Activated CD8-positive, alpha-beta memory T cell treated with anti-CD3 and anti-CD28 coated beads, Interleukin-2, amount 10 ng/mL, durations not matched to agents 7 days and 5 days (primary cell): ENCODE measurements at regions not wholly inside any gene's neighbourhood (a gene's known extent, or its start where the extent isn't known, plus 50 kb on each side); places are given as distances from the start of the nearest gene placed in this dataset.
"Not testable (repeated sequence)": the region's sequence is repeated elsewhere in the genome, so short reads cannot be mapped to it uniquely, and the experiment has no call there.

Source experiments
- ATAC-seq: fragments of 150-1000 bp; cut with Tn5 transposase; one replicate; pipeline ENCODE4 v1.10.0; 2021; ENCODE audit warnings: moderate library complexity
- CTCF ChIA-PET: fragments of 350-600 bp; sonication (Branson Sonifier 250); formaldehyde crosslinking; loops from one replicate; lab custom pipeline; 2021; ENCODE audit warnings: antibody characterized with exemption; lab: Charles Lee
- DNase-seq: peaks from one replicate; pipeline ENCODE4 v3.0.0-alpha.2; 2020
- H3K27ac Mint-ChIP-seq: one replicate; pipeline ENCODE4 v1.8.0; 2021; ENCODE audit warnings: mild to moderate bottlenecking, mixed read lengths
- H3K27me3 Mint-ChIP-seq: one replicate; pipeline ENCODE4 v1.8.0; 2021; ENCODE audit warnings: mixed read lengths
- H3K36me3 Mint-ChIP-seq: one replicate; pipeline ENCODE4 v1.8.0; 2021; ENCODE audit warnings: mild to moderate bottlenecking, mixed read lengths
- H3K4me1 Mint-ChIP-seq: one replicate; pipeline ENCODE4 v1.8.0; 2021; ENCODE audit warnings: mixed read lengths
- H3K4me3 Mint-ChIP-seq: one replicate; pipeline ENCODE4 v1.8.0; 2021; ENCODE audit warnings: mild to moderate bottlenecking, moderate library complexity, mixed read lengths
- H3K9me3 Mint-ChIP-seq: one replicate; pipeline ENCODE4 v1.8.0; 2022; ENCODE audit warnings: low read depth, mixed read lengths

- H3K27ac Mint-ChIP-seq, H3K27me3 Mint-ChIP-seq, CTCF ChIA-PET, H3K4me3 Mint-ChIP-seq, H3K36me3 Mint-ChIP-seq, H3K4me1 Mint-ChIP-seq, DNase-seq, ATAC-seq: not testable (repeated sequence)
- peaks cover 13% of the 10 kb centered on the region for H3K9me3 Mint-ChIP-seq
These were observed 579.2 kb downstream of the GBE1 start for GRCh38 chr3:81182086-81182875.

DNA sequence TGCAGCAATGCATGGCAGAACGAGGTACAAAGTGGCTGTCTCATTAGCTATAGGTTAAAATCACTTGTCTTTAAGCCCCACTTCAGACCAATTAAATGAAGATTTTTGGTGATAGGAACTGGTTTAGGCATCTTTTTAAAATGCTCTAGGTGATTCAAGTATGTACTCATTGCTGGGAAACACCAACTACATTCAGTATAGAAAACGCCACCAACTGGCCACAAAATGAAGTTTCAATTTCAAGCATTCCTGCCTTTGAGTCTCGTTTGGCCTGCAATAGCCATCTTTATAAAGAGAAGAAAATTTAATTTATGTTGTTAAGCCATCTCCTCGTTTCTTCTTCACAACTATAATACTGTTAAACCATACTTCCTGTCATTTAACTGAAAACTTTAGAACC is 587.9 kb downstream of the GBE1 start:
- no peak overlapping the region for H3K4me3 Mint-ChIP-seq
- CTCF ChIA-PET, result no interaction called here
- peaks cover 7% of the 10 kb centered on the region for H3K9me3 Mint-ChIP-seq
- no peaks in the 10 kb centered on the region for H3K27me3 Mint-ChIP-seq
- no peaks in the 10 kb centered on the region for H3K36me3 Mint-ChIP-seq
- no peak overlapping the region for H3K27ac Mint-ChIP-seq
- DNase-seq (no peak), ATAC-seq (no peak)
- no peaks in the 10 kb centered on the region for H3K4me1 Mint-ChIP-seq

- CTCF ChIA-PET, result no interaction called here
- no peaks in the 10 kb centered on the region for H3K36me3 Mint-ChIP-seq
- peaks cover 15% of the 10 kb centered on the region for H3K9me3 Mint-ChIP-seq
- H3K27ac Mint-ChIP-seq, result no peak overlapping the region
- H3K4me1 Mint-ChIP-seq, result no peaks in the 10 kb centered on the region
- no peak for DNase-seq
- no peak overlapping the region for H3K4me3 Mint-ChIP-seq
- ATAC-seq, result no peak
- no peaks in the 10 kb centered on the region for H3K27me3 Mint-ChIP-seq
These were observed 591.1 kb downstream of the GBE1 start for GRCh38 chr3:81170298-81170697.

DNA sequence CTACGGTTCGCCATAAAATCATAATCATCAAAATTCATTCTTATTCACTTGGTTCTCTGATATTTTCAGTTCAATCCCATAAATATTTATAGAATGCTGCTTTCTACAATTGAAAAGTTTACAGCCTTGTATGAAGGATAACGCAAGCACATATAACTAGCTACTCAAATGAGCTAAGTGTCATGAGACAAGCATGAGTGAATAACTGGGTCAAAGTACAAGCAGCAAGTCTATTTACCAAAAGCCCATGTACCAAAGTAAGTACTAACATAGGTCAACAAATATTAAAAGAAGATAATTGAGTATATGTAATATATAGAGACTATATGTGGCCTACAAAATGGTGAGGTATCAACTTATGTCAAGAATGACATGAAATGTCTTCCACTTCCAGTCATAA is 596.6 kb downstream of the GBE1 start:
- Mint-ChIP-seq H3K9me3 (peaks cover 16% of the 10 kb centered on the region), H3K27me3 (no peaks in the 10 kb centered on the region), H3K36me3 (no peaks in the 10 kb centered on the region), H3K4me1 (no peaks in the 10 kb centered on the region), H3K27ac (no peak overlapping the region), H3K4me3 (no peak overlapping the region)
- CTCF ChIA-PET, result no interaction called here
- no peak for DNase-seq
- ATAC-seq, result no peak

GRCh38 chr3:81161851-81162250 is 599.6 kb downstream of the GBE1 start:
- CTCF ChIA-PET, result no interaction called here

DNA sequence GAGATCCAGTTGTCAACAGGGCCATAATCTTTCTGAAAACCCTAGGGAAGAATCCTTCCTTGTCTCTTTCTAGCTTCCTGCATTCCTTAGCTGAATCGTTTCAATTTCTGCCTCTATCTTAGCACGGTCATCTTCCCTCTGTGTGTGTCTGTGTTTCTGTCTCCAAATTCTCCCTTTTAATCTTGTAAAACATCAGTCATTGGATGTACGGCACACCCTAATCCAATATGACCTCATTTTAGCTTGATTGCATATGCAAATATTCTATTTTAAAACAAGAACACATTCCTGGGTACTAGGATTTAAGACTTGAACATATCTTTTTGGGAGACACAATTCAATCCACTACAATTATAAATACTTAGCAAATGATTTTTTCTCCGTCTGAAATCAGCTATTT is 600.3 kb downstream of the GBE1 start:
- H3K4me3 Mint-ChIP-seq, result no peak overlapping the region
- DNase-seq (no peak), ATAC-seq (no peak)
- H3K4me1 Mint-ChIP-seq, result no peaks in the 10 kb centered on the region
- H3K36me3 Mint-ChIP-seq, result no peaks in the 10 kb centered on the region
- CTCF ChIA-PET, result no interaction called here
- peaks cover 5% of the 10 kb centered on the region for H3K9me3 Mint-ChIP-seq
- H3K27ac Mint-ChIP-seq, result no peak overlapping the region
- no peaks in the 10 kb centered on the region for H3K27me3 Mint-ChIP-seq

More at GRCh38 chr3:81161851-81162250, 599.6 kb downstream of the GBE1 start:
- Mint-ChIP-seq H3K36me3 (no peaks in the 10 kb centered on the region), H3K27me3 (no peaks in the 10 kb centered on the region), H3K4me3 (no peak overlapping the region), H3K4me1 (no peaks in the 10 kb centered on the region), H3K27ac (no peak overlapping the region), H3K9me3 (peaks cover 5% of the 10 kb centered on the region)
- DNase-seq, result no peak
- ATAC-seq, result no peak

- DNase-seq, result no peak
- Mint-ChIP-seq H3K27ac (no peak overlapping the region), H3K36me3 (no peaks in the 10 kb centered on the region), H3K9me3 (peaks cover 8% of the 10 kb centered on the region), H3K27me3 (no peaks in the 10 kb centered on the region), H3K4me3 (no peak overlapping the region), H3K4me1 (no peaks in the 10 kb centered on the region)
- CTCF ChIA-PET, result no interaction called here
- ATAC-seq, result no peak
These were observed 606.8 kb downstream of the GBE1 start for GRCh38 chr3:81154611-81155143.

DNA sequence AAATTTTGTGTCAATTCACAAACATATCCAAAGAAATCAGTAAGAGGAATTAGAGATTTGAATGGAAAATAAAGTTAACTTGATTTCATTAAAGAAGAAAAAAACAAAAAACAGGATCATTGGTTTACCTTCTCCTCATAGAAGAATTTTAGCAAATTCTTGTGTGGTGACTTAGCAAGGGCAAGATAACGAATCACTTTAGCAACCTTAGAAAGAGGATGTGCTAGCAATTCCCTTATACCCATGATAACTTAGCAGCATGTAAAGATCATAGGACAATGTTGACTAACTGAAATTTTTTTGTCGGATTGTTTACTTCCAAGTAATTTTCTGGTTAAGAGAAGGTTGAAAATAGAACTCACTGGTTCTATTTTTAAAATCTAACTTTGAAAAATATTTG is 609.3 kb downstream of the GBE1 start:
- ATAC-seq, result no peak
- Mint-ChIP-seq H3K36me3 (no peaks in the 10 kb centered on the region), H3K4me3 (no peak overlapping the region), H3K27ac (no peak overlapping the region), H3K9me3 (peaks cover 8% of the 10 kb centered on the region), H3K27me3 (no peaks in the 10 kb centered on the region), H3K4me1 (no peaks in the 10 kb centered on the region)
- CTCF ChIA-PET, result no interaction called here
- no peak for DNase-seq

DNA sequence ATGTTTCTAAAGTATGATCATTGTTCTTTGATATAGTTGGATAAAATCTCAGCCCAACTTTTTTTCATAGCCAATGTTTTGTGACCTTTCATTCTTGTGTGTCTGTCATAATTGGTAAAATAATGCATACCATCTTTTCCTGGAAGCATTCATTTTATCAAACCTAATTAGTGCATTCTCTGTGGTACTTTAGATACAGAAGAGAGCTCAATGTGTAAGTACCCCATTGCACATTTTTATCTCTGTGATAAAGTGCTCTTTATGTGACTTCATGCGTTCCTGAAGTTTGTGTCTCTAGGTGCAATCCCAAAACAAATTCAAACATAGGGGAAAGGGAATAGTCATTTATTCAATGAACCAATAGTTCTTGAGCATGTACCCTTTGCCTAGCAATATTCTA is 628.5 kb downstream of the GBE1 start:
- Mint-ChIP-seq H3K36me3 (no peaks in the 10 kb centered on the region), H3K4me3 (no peak overlapping the region), H3K9me3 (peaks cover 5% of the 10 kb centered on the region), H3K27me3 (no peaks in the 10 kb centered on the region), H3K27ac (no peak overlapping the region), H3K4me1 (no peaks in the 10 kb centered on the region)
- ATAC-seq (no peak), DNase-seq (no peak)
- CTCF ChIA-PET, result no interaction called here

GRCh38 chr3:81105789-81106488 is 655.5 kb downstream of the GBE1 start:
- ATAC-seq (no peak), DNase-seq (no peak)
- Mint-ChIP-seq H3K27ac (no peak overlapping the region), H3K4me1 (no peaks in the 10 kb centered on the region), H3K9me3 (peaks cover 8% of the 10 kb centered on the region), H3K27me3 (no peaks in the 10 kb centered on the region), H3K36me3 (no peaks in the 10 kb centered on the region), H3K4me3 (no peak overlapping the region)
- CTCF ChIA-PET, result no interaction called here

- ATAC-seq, result no peak
- no peak overlapping the region for H3K4me3 Mint-ChIP-seq
- CTCF ChIA-PET, result no interaction called here
- H3K9me3 Mint-ChIP-seq, result peaks cover 4% of the 10 kb centered on the region
- DNase-seq, result no peak
- no peak overlapping the region for H3K27ac Mint-ChIP-seq
- H3K27me3 Mint-ChIP-seq, result no peaks in the 10 kb centered on the region
- H3K4me1 Mint-ChIP-seq, result no peaks in the 10 kb centered on the region
- no peaks in the 10 kb centered on the region for H3K36me3 Mint-ChIP-seq
These were observed 656.2 kb downstream of the GBE1 start for GRCh38 chr3:81105206-81105605.

DNA sequence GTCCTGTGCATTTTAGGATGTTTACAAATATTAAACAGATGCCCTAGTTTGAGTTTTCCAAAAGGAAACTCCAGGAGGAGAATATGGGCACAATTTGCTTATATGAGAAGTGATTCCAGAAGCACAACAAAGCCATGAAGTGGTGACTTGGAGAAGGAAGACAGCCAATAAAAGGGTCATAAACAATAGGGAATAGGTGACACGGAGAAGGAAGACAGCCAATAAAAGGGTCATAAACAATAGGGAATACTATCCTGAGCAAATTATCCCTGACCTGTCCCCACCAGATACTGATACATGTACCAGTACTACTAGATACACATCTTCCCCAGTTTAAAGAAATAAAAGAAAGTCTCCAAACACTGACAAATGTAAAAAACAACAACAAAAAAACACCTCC is 663.6 kb downstream of the GBE1 start:
- no peak overlapping the region for H3K4me3 Mint-ChIP-seq
- no peak for DNase-seq
- no peaks in the 10 kb centered on the region for H3K36me3 Mint-ChIP-seq

GRCh38 chr3:81095956-81096355 is 665.5 kb downstream of the GBE1 start:
- Mint-ChIP-seq H3K4me3 (no peak overlapping the region), H3K4me1 (no peaks in the 10 kb centered on the region), H3K27me3 (no peaks in the 10 kb centered on the region), H3K36me3 (no peaks in the 10 kb centered on the region), H3K27ac (no peak overlapping the region), H3K9me3 (peaks cover 12% of the 10 kb centered on the region)
- CTCF ChIA-PET, result no interaction called here
- ATAC-seq, result no peak
- no peak for DNase-seq

More for the DNA sequence above, 663.6 kb downstream of the GBE1 start:
- H3K27ac Mint-ChIP-seq, result no peak overlapping the region
- ATAC-seq, result no peak
- CTCF ChIA-PET, result no interaction called here
- H3K4me1 Mint-ChIP-seq, result no peaks in the 10 kb centered on the region
- peaks cover 12% of the 10 kb centered on the region for H3K9me3 Mint-ChIP-seq
- no peaks in the 10 kb centered on the region for H3K27me3 Mint-ChIP-seq

GRCh38 chr3:81094986-81095385 is 666.5 kb downstream of the GBE1 start:
- ATAC-seq (no peak), DNase-seq (no peak)
- CTCF ChIA-PET, result no interaction called here
- Mint-ChIP-seq H3K9me3 (peaks cover 12% of the 10 kb centered on the region), H3K36me3 (no peaks in the 10 kb centered on the region), H3K27ac (no peak overlapping the region), H3K27me3 (no peaks in the 10 kb centered on the region), H3K4me1 (no peaks in the 10 kb centered on the region), H3K4me3 (no peak overlapping the region)
